HEK293T (cell line): ENCODE measurements at regions not wholly inside any gene's neighbourhood (a gene's known extent, or its start where the extent isn't known, plus 50 kb on each side); places are given as distances from the start of the nearest gene placed in this dataset.

Experiments
- FOXA1 ChIP-seq: fragments of 450-650 bp; IDR thresholded peaks from 2 replicates; pipeline ENCODE4 v1.6.1; 2016; ENCODE audit warnings: mild to moderate bottlenecking
- HDGF ChIP-seq: fragments of 450-650 bp; IDR thresholded peaks from 2 replicates; pipeline ENCODE4 v1.6.1; 2017; ENCODE audit warnings: antibody characterized with exemption, borderline replicate concordance
- SUZ12 ChIP-seq: fragments of 450-650 bp; IDR thresholded peaks from 2 replicates; pipeline ENCODE4 v1.6.1; 2016; ENCODE audit warnings: mild to moderate bottlenecking

DNA sequence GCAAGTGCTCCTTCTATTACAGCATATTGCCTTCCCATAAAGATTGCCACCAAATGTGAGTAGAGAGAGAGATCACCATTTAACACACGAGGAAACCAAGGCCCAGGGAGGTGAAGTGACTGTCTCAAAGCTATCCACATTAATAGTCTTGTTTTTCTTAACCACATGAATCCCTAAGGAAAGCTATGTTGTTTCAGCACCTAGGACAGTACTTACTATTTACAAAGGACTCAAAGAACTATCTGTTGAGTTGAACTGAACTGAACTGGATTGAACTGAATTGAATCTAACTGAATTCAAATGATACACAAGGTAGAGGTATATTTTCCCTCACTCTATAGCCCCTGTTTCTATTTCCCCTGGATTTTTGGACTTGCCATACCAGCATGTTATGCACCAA lies 430.4 kb downstream of the CAAP1 start:
- TF ChIP-seq HDGF (no peak), SUZ12 (no peak), FOXA1 (no peak)
